ENCODE measurements at regions not wholly inside any gene's neighbourhood (a gene's known extent, or its start where the extent isn't known, plus 50 kb on each side); places are given as distances from the start of the nearest gene placed in this dataset.

DNA sequence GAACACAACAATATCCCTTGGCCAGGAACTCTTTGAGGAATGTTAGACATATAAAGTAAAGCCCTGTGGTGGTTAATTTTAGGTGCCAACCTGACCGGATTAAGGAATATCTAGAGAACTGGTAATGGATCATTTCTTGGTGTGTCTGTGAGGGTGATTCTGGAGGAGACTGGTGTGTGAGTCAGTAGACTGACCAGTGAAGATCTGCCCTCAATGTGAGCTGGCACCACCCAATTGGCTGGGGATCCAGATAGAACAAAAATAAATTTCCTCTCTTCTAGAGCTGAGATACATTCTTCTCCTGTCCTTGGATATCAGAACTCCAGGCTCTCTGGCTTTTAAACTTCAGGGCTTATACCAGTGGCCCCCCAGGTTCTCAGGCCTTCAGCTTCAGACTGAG, 56.2 kb upstream of the TNPO1 start:
- no TSS peak for BruUV-seq (replicated peaks)
- Mint-ChIP-seq H3K36me3 (ENCODE audit: insufficient read depth, unreplicated experiment) (no peaks in the 10 kb centered on the region), H3K27me3 (ENCODE audit: unreplicated experiment) (no peaks in the 10 kb centered on the region), H3K4me1 (ENCODE audit: low read depth, unreplicated experiment) (no peaks in the 10 kb centered on the region), H3K9me3 (ENCODE audit: low read depth, unreplicated experiment) (no peaks in the 10 kb centered on the region), H3K4me3 (ENCODE audit: low read depth, unreplicated experiment) (no peak overlapping the region), H3K27ac (ENCODE audit: unreplicated experiment) (no peak overlapping the region)
- TF ChIP-seq, protein P1, sequence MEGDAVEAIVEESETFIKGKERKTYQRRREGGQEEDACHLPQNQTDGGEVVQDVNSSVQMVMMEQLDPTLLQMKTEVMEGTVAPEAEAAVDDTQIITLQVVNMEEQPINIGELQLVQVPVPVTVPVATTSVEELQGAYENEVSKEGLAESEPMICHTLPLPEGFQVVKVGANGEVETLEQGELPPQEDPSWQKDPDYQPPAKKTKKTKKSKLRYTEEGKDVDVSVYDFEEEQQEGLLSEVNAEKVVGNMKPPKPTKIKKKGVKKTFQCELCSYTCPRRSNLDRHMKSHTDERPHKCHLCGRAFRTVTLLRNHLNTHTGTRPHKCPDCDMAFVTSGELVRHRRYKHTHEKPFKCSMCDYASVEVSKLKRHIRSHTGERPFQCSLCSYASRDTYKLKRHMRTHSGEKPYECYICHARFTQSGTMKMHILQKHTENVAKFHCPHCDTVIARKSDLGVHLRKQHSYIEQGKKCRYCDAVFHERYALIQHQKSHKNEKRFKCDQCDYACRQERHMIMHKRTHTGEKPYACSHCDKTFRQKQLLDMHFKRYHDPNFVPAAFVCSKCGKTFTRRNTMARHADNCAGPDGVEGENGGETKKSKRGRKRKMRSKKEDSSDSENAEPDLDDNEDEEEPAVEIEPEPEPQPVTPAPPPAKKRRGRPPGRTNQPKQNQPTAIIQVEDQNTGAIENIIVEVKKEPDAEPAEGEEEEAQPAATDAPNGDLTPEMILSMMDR (IDR thresholded peaks at IDR 0.05; ENCODE audit: unreplicated experiment) = no peak
- no peak for DNase-seq
- intact Hi-C loops (cut with micrococcal nuclease; ENCODE audit: unreplicated experiment) = no loop called here
- CTCF ChIA-PET = no interaction called here

- H3K4me1 Mint-ChIP-seq (ENCODE audit: low read depth, unreplicated experiment) = no peaks in the 10 kb centered on the region
- TF ChIP-seq, protein P1 (IDR thresholded peaks at IDR 0.05; ENCODE audit: unreplicated experiment) = no peak
- no peaks in the 10 kb centered on the region for H3K27me3 Mint-ChIP-seq (ENCODE audit: unreplicated experiment)
- H3K4me3 Mint-ChIP-seq (ENCODE audit: low read depth, unreplicated experiment) = no peak overlapping the region
- BruUV-seq (replicated peaks) = no TSS peak
- no peaks in the 10 kb centered on the region for H3K36me3 Mint-ChIP-seq (ENCODE audit: insufficient read depth, unreplicated experiment)
- H3K9me3 Mint-ChIP-seq (ENCODE audit: low read depth, unreplicated experiment) = no peaks in the 10 kb centered on the region
- DNase-seq = no peak
- intact Hi-C loops (cut with micrococcal nuclease; ENCODE audit: unreplicated experiment) = no loop called here
- CTCF ChIA-PET = interaction anchor here (0.6 kb wide), 1 partner anchor 10 kb away, joined by 3 read pairs; no protein-coding TSS in a partner anchor
- no peak overlapping the region for H3K27ac Mint-ChIP-seq (ENCODE audit: unreplicated experiment)
Observed at GRCh38 chr5:72752909-72753308, 63.6 kb upstream of the TNPO1 start.

DNA sequence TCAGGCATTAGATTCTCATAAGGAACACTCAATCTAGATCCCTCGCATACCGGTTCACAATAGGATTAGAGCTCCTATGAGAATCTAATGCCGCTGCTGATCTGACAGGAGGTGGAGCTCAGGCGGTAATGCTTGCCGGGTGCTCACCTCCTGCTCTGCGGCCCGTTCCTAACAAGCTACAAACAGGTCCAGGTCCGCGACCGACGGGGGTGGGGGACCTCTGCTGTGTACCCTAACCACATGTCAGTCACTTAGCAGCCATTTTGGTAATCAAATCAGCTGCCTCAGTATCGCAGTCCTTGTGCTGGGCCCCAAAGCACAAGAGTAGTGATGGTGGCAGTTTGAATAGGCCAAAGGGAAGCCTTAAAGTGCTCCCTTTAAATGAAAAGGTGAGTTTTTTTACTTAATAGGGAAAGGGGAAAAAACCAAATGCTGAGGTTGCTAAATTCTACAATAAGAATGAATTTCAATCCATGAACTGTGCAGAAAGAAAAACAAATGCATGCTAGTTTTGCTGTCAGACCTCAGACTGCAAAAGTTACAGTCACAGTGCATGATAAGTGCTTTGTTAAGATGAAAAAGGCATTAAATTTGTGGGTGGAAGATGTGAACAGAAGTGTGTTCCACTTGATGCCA, 67.0 kb upstream of the TNPO1 start:
- no TSS peak for BruUV-seq (replicated peaks)
- Mint-ChIP-seq H3K27ac (ENCODE audit: unreplicated experiment) (no peak overlapping the region), H3K27me3 (ENCODE audit: unreplicated experiment) (no peaks in the 10 kb centered on the region), H3K4me3 (ENCODE audit: low read depth, unreplicated experiment) (no peak overlapping the region), H3K9me3 (ENCODE audit: low read depth, unreplicated experiment) (no peaks in the 10 kb centered on the region), H3K4me1 (ENCODE audit: low read depth, unreplicated experiment) (no peaks in the 10 kb centered on the region), H3K36me3 (ENCODE audit: insufficient read depth, unreplicated experiment) (no peaks in the 10 kb centered on the region)
- intact Hi-C loops (cut with micrococcal nuclease; ENCODE audit: unreplicated experiment) = no loop called here
- TF ChIP-seq, protein P1 (IDR thresholded peaks at IDR 0.05; ENCODE audit: unreplicated experiment) = no peak
- DNase-seq = no peak
- CTCF ChIA-PET = no interaction called here

DNA sequence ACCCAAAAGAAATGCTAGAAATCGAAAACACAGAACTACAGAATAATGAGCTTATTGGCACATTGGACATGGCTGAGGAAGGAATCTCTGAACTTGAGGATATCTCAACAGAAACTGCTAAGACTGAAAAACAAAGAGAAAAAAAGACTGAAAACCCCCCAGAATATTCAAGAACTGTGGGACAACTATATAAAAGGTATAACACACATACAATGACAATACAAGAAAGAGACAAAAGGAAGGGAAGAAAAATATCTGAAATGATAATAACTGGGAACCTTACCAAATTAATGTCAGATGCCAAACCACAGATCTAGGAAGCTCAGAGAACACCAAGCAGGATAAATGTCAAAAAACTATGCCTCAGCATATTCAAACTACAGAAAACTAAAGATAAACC, 68.6 kb upstream of the TNPO1 start:
- BruUV-seq (replicated peaks) = no TSS peak
- Mint-ChIP-seq H3K27ac (ENCODE audit: unreplicated experiment) (no peak overlapping the region), H3K27me3 (ENCODE audit: unreplicated experiment) (no peaks in the 10 kb centered on the region), H3K4me3 (ENCODE audit: low read depth, unreplicated experiment) (no peak overlapping the region), H3K9me3 (ENCODE audit: low read depth, unreplicated experiment) (no peaks in the 10 kb centered on the region), H3K4me1 (ENCODE audit: low read depth, unreplicated experiment) (no peaks in the 10 kb centered on the region), H3K36me3 (ENCODE audit: insufficient read depth, unreplicated experiment) (no peaks in the 10 kb centered on the region)
- intact Hi-C loops (cut with micrococcal nuclease; ENCODE audit: unreplicated experiment) = no loop called here
- DNase-seq = no peak
- TF ChIP-seq, protein P1 (IDR thresholded peaks at IDR 0.05; ENCODE audit: unreplicated experiment) = no peak
- CTCF ChIA-PET = no interaction called here
